Activated CD8-positive, alpha-beta T cell treated with anti-CD3 and anti-CD28 coated beads for 36 hours (primary cell): ENCODE measurements at regions not wholly inside any gene's neighbourhood (a gene's known extent, or its start where the extent isn't known, plus 50 kb on each side); places are given as distances from the start of the nearest gene placed in this dataset.

ENCODE experiments used
- ATAC-seq: fragments of 200-7000 bp; cut with Tn5 transposase; one replicate; pipeline ENCODE4 v1.10.0; 2021; ENCODE audit warnings: mild to moderate bottlenecking, moderate library complexity
- CTCF ChIA-PET: fragments of 350-600 bp; sonication (Branson Sonifier 250); formaldehyde crosslinking; loops from one replicate; lab custom pipeline; 2021; ENCODE audit warnings: antibody characterized with exemption; lab: Charles Lee
- POLR2A ChIA-PET: fragments of 350-600 bp; sonication (Branson Sonifier 250); formaldehyde crosslinking; loops from one replicate; lab custom pipeline; 2021; ENCODE audit warnings: antibody characterized with exemption; lab: Charles Lee
- DNase-seq: peaks from one replicate; pipeline ENCODE4 v3.0.0-alpha.2; 2020
- H3K27ac Mint-ChIP-seq: one replicate; pipeline ENCODE4 v1.8.0; 2021; ENCODE audit warnings: mild to moderate bottlenecking, mixed read lengths
- H3K27me3 Mint-ChIP-seq: one replicate; pipeline ENCODE4 v1.8.0; 2021; ENCODE audit warnings: mixed read lengths
- H3K36me3 Mint-ChIP-seq: one replicate; pipeline ENCODE4 v1.8.0; 2021; ENCODE audit warnings: low read depth, mixed read lengths
- H3K4me1 Mint-ChIP-seq: one replicate; pipeline ENCODE4 v1.8.0; 2021; ENCODE audit warnings: low read depth, mixed read lengths
- H3K4me3 Mint-ChIP-seq: one replicate; pipeline ENCODE4 v1.8.0; 2021; ENCODE audit warnings: mild to moderate bottlenecking, moderate library complexity, mixed read lengths
- H3K9me3 Mint-ChIP-seq: one replicate; pipeline ENCODE4 v1.8.0; 2021; ENCODE audit warnings: mixed read lengths
- intact Hi-C: fragments of 100-400 bp; cut with micrococcal nuclease; formaldehyde crosslinking; loops from one replicate; pipeline ENCODE4 v1.10.0; 2022
- TF ChIP-seq, protein P1 (sequence below): fragments of 200-600 bp; IDR thresholded peaks from one replicate; pipeline ENCODE4 v1.8.0; 2022; ENCODE audit warnings: antibody characterized with exemption, mild to moderate bottlenecking

DNA sequence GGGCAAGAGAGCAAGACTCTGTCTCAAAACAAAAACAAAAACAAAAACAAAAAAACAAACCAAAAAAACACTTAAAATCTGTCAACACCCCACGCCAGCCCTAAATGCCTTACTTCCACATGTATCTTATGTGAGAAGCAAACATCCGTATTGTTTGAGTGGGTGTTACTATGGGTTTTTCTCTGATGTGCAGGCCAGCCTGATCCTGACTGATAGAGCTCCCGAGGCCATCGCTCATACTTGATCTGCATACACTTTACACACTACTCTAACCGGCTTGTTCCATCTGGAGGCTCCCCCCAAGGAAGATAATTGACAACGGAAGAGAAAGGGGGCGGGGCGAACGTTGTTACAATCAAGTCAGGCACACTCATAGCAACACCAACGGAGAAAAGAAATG, 237.4 kb downstream of the TBL1XR1 start:
- intact Hi-C loops, result no loop called here
- Mint-ChIP-seq H3K4me3 (no peak overlapping the region), H3K36me3 (no peaks in the 10 kb centered on the region), H3K27ac (no peak overlapping the region), H3K4me1 (peaks cover under 1% of the 10 kb centered on the region), H3K9me3 (no peaks in the 10 kb centered on the region), H3K27me3 (no peaks in the 10 kb centered on the region)
- ChIA-PET CTCF (no interaction called here), POLR2A (interaction anchor here (0.6 kb wide), 1 partner anchor 1416 kb away, joined by 3 read pairs; no protein-coding TSS in a partner anchor)
- ATAC-seq (no peak), DNase-seq (no peak)
- TF ChIP-seq, protein P1, sequence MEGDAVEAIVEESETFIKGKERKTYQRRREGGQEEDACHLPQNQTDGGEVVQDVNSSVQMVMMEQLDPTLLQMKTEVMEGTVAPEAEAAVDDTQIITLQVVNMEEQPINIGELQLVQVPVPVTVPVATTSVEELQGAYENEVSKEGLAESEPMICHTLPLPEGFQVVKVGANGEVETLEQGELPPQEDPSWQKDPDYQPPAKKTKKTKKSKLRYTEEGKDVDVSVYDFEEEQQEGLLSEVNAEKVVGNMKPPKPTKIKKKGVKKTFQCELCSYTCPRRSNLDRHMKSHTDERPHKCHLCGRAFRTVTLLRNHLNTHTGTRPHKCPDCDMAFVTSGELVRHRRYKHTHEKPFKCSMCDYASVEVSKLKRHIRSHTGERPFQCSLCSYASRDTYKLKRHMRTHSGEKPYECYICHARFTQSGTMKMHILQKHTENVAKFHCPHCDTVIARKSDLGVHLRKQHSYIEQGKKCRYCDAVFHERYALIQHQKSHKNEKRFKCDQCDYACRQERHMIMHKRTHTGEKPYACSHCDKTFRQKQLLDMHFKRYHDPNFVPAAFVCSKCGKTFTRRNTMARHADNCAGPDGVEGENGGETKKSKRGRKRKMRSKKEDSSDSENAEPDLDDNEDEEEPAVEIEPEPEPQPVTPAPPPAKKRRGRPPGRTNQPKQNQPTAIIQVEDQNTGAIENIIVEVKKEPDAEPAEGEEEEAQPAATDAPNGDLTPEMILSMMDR, result no peak

DNA sequence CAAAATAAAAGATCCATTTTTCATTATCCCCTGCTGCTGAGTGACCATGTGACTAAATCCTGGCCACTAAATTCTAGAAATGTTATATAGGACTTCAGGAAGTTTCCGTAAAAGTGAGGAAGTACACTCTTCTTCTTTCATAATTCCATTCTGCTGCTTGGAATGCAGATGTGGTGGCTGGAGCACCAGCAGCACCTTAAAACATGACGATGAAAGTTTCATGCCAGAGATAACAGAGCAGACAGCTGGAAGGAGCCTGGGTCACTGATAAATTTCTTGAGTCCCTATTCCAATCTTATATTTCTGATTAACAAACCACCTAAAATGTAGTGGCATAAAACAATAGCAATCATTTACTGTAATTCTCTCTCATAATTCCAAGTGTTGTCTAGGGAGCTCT, 238.7 kb downstream of the TBL1XR1 start:
- CTCF ChIA-PET, result interaction anchor here (0.9 to 1.3 kb wide), 2 partner anchors 20 to 86 kb away, joined by 3 read pairs; no protein-coding TSS in a partner anchor
- Mint-ChIP-seq H3K4me1 (no peaks in the 10 kb centered on the region), H3K27ac (no peak overlapping the region), H3K36me3 (no peaks in the 10 kb centered on the region), H3K27me3 (no peaks in the 10 kb centered on the region), H3K9me3 (no peaks in the 10 kb centered on the region), H3K4me3 (no peak overlapping the region)
- ATAC-seq (no peak), DNase-seq (no peak)
- intact Hi-C loops, result no loop called here
- TF ChIP-seq, protein P1, result no peak
- POLR2A ChIA-PET, result no interaction called here

GRCh38 chr3:176954517-176954916, 242.8 kb downstream of the TBL1XR1 start:
- ATAC-seq (no peak), DNase-seq (no peak)
- Mint-ChIP-seq H3K9me3 (no peaks in the 10 kb centered on the region), H3K27ac (no peak overlapping the region), H3K4me1 (no peaks in the 10 kb centered on the region), H3K27me3 (no peaks in the 10 kb centered on the region), H3K4me3 (no peak overlapping the region), H3K36me3 (no peaks in the 10 kb centered on the region)
- TF ChIP-seq, protein P1, result no peak
- ChIA-PET CTCF (interaction anchor here (2.0 kb wide), 1 partner anchor 16 kb away, joined by 5 read pairs; no protein-coding TSS in a partner anchor), POLR2A (no interaction called here)
- intact Hi-C loops, result no loop called here

GRCh38 chr3:176953106-176954060, 243.9 kb downstream of the TBL1XR1 start:
- ChIA-PET POLR2A (no interaction called here), CTCF (interaction anchor here (2.0 kb wide), 1 partner anchor 15 kb away, joined by 5 read pairs; no protein-coding TSS in a partner anchor)
- TF ChIP-seq, protein P1, result no peak
- intact Hi-C loops, result no loop called here
- Mint-ChIP-seq H3K27me3 (no peaks in the 10 kb centered on the region), H3K9me3 (no peaks in the 10 kb centered on the region), H3K36me3 (no peaks in the 10 kb centered on the region), H3K27ac (no peak overlapping the region), H3K4me3 (no peak overlapping the region), H3K4me1 (no peaks in the 10 kb centered on the region)
- DNase-seq (no peak), ATAC-seq (no peak)
